H9 (cell line): ENCODE measurements at regions not wholly inside any gene's neighbourhood (a gene's known extent, or its start where the extent isn't known, plus 50 kb on each side); places are given as distances from the start of the nearest gene placed in this dataset.

ENCODE experiments used
- DNase-seq: peaks from one replicate; pipeline ENCODE4 v3.0.0-alpha.2; 2017
- H2AFZ ChIP-seq: one replicate; pipeline ENCODE4 v1.6.1; 2013; ENCODE audit warnings: mild to moderate bottlenecking, low read length, control low read depth, moderate library complexity
- H2AK5ac ChIP-seq: 2 replicates; pipeline ENCODE4 v1.6.1; 2013; ENCODE audit warnings: low read length, control low read depth, mixed read lengths; ENCODE audit not compliant: insufficient read length
- H2BK120ac ChIP-seq: one replicate; pipeline ENCODE4 v1.6.1; 2013; ENCODE audit warnings: low read depth, mild to moderate bottlenecking, low read length, control low read depth, inconsistent platforms; ENCODE audit not compliant: poor library complexity, severe bottlenecking
- H2BK12ac ChIP-seq: 2 replicates; pipeline ENCODE4 v1.6.1; 2013; ENCODE audit warnings: low read length, control low read depth, mixed read lengths, low read depth; ENCODE audit not compliant: insufficient read length
- H2BK15ac ChIP-seq: 2 replicates; pipeline ENCODE4 v1.6.1; 2013; ENCODE audit warnings: low read depth, low read length, control low read depth
- H2BK20ac ChIP-seq: one replicate; pipeline ENCODE4 v1.6.1; 2013; ENCODE audit warnings: low read depth, mild to moderate bottlenecking, low read length, control low read depth, inconsistent platforms; ENCODE audit not compliant: poor library complexity, severe bottlenecking
- H2BK5ac ChIP-seq: 2 replicates; pipeline ENCODE4 v1.6.1; 2013; ENCODE audit warnings: low read length, control low read depth, mixed read lengths; ENCODE audit not compliant: insufficient read length
- H3K14ac ChIP-seq: 2 replicates; pipeline ENCODE4 v1.6.1; 2013; ENCODE audit warnings: low read length, control low read depth; ENCODE audit not compliant: insufficient read depth
- H3K18ac ChIP-seq: 2 replicates; pipeline ENCODE4 v1.6.1; 2013; ENCODE audit warnings: low read depth, mild to moderate bottlenecking, mixed read lengths, low read length, control low read depth; ENCODE audit not compliant: insufficient read length
- H3K23ac ChIP-seq: 2 replicates; pipeline ENCODE4 v1.6.1; 2013; ENCODE audit warnings: low read length, control low read depth, mixed read lengths, low read depth; ENCODE audit not compliant: insufficient read length
- H3K23me2 ChIP-seq: 2 replicates; pipeline ENCODE4 v1.6.1; 2013; ENCODE audit warnings: low read depth, mild to moderate bottlenecking, mixed read lengths, low read length, control low read depth; ENCODE audit not compliant: insufficient read length, poor library complexity, severe bottlenecking
- H3K27ac ChIP-seq: 2 replicates; pipeline ENCODE4 v1.5.1; 2013; ENCODE audit warnings: low read length, control low read depth, mixed read lengths, low read depth; ENCODE audit not compliant: insufficient read length
- H3K27me3 ChIP-seq: 2 replicates; pipeline ENCODE4 v1.6.1; 2013; ENCODE audit warnings: low read length, control low read depth, inconsistent platforms; ENCODE audit not compliant: insufficient read depth
- H3K4ac ChIP-seq: 2 replicates; pipeline ENCODE4 v1.6.1; 2013; ENCODE audit warnings: low read depth, mild to moderate bottlenecking, control low read depth, inconsistent platforms, low read length, moderate library complexity
- H3K4me1 ChIP-seq: 2 replicates; pipeline ENCODE4 v1.6.1; 2013; ENCODE audit warnings: low read length, control low read depth, inconsistent platforms; ENCODE audit not compliant: insufficient read depth
- H3K4me2 ChIP-seq: 2 replicates; pipeline ENCODE4 v1.6.1; 2013; ENCODE audit warnings: low read length, control low read depth, mixed read lengths; ENCODE audit not compliant: insufficient read length, insufficient read depth
- H3K56ac ChIP-seq: 2 replicates; pipeline ENCODE4 v1.6.1; 2013; ENCODE audit warnings: low read depth, mild to moderate bottlenecking, mixed read lengths, low read length, control low read depth; ENCODE audit not compliant: insufficient read length
- H3K79me1 ChIP-seq: 2 replicates; pipeline ENCODE4 v1.6.1; 2013; ENCODE audit warnings: low read depth, mild to moderate bottlenecking, moderate library complexity, low read length, control low read depth, inconsistent platforms; ENCODE audit not compliant: insufficient read depth, poor library complexity, severe bottlenecking
- H3K79me2 ChIP-seq: 2 replicates; pipeline ENCODE4 v1.6.1; 2013; ENCODE audit warnings: low read length, control low read depth, inconsistent platforms; ENCODE audit not compliant: insufficient read depth
- H3K9ac ChIP-seq: 2 replicates; pipeline ENCODE4 v1.6.1; 2013; ENCODE audit warnings: low read length, control low read depth, mixed read lengths; ENCODE audit not compliant: insufficient read length; ENCODE audit errors: extremely low read depth
- H3K9me3 ChIP-seq: one replicate; pipeline ENCODE4 v1.6.1; 2013; ENCODE audit warnings: low read depth, low read length, inconsistent platforms; ENCODE audit not compliant: control insufficient read depth
- H3T11ph ChIP-seq: one replicate; pipeline ENCODE4 v1.6.1; 2013; ENCODE audit warnings: mild to moderate bottlenecking, low read length, control low read depth, inconsistent platforms
- H4K20me1 ChIP-seq: one replicate; pipeline ENCODE4 v1.6.1; 2013; ENCODE audit not compliant: control insufficient read depth, insufficient read length, insufficient read depth
- H4K5ac ChIP-seq: 2 replicates; pipeline ENCODE4 v1.6.1; 2013; ENCODE audit warnings: low read depth, mild to moderate bottlenecking, mixed read lengths, low read length, control low read depth; ENCODE audit not compliant: insufficient read length
- H4K8ac ChIP-seq: replicated peaks from 2 replicates; pipeline ENCODE4 v1.6.1; 2013; ENCODE audit warnings: low read length, control low read depth, mixed read lengths, low read depth; ENCODE audit not compliant: insufficient read length
- H4K91ac ChIP-seq: 2 replicates; pipeline ENCODE4 v1.6.1; 2013; ENCODE audit warnings: low read depth, mild to moderate bottlenecking, moderate library complexity, mixed read lengths, low read length, control low read depth; ENCODE audit not compliant: insufficient read length
- H3K27ac Mint-ChIP-seq, 3 experiments: 2 replicates in 2 of 3; 3 replicates in 1 of 3; pipeline ENCODE4 v1.8.0; 2020 to 2021; ENCODE audit warnings: mixed read lengths in 3 of 3, mild to moderate bottlenecking in 1 of 3, moderate library complexity in 1 of 3
- H3K27me3 Mint-ChIP-seq: 2 replicates; pipeline ENCODE4 v1.8.0; 2021; ENCODE audit warnings: low read depth, mild to moderate bottlenecking, moderate library complexity, mixed read lengths
- H3K36me3 Mint-ChIP-seq, 3 experiments: 2 replicates in 2 of 3; 3 replicates in 1 of 3; pipeline ENCODE4 v1.8.0; 2020 to 2021; ENCODE audit warnings: low read depth in 3 of 3, mixed read lengths in 3 of 3; ENCODE audit not compliant: insufficient read depth in 1 of 3
- H3K4me1 Mint-ChIP-seq, 2 experiments: 2 replicates each; pipeline ENCODE4 v1.8.0; 2020; ENCODE audit warnings: mixed read lengths in 2 of 2
- H3K4me3 Mint-ChIP-seq, 2 experiments: 2 replicates in 1 of 2; 3 replicates in 1 of 2; pipeline ENCODE4 v1.8.0; 2020 to 2021; ENCODE audit warnings: mild to moderate bottlenecking in 2 of 2, mixed read lengths in 2 of 2, moderate library complexity in 1 of 2
- H3K9me3 Mint-ChIP-seq, 2 experiments: 2 replicates in 1 of 2; 3 replicates in 1 of 2; pipeline ENCODE4 v1.8.0; 2020; ENCODE audit warnings: mild to moderate bottlenecking in 2 of 2, mixed read lengths in 2 of 2, moderate library complexity in 1 of 2
- WGBS: extraction: QIAGEN DNeasy Blood & Tissue Kit; methylation state at CpG from one replicate; pipeline ENCODE4 v1.1.7; 2013; ENCODE audit warnings: missing lambda C conversion rate, low lambda C conversion rate, mixed read lengths; ENCODE audit not compliant: insufficient read length; ENCODE audit errors: extremely low coverage; 5-methylcytosine and 5-hydroxymethylcytosine counted together
- TF ChIP-seq, protein P1 (sequence below): fragments of 200-600 bp; sonication (generic); conservative IDR thresholded peaks from 3 replicates; pipeline ENCODE4 v1.8.0; 2021; ENCODE audit warnings: antibody characterized with exemption, mild to moderate bottlenecking

DNA sequence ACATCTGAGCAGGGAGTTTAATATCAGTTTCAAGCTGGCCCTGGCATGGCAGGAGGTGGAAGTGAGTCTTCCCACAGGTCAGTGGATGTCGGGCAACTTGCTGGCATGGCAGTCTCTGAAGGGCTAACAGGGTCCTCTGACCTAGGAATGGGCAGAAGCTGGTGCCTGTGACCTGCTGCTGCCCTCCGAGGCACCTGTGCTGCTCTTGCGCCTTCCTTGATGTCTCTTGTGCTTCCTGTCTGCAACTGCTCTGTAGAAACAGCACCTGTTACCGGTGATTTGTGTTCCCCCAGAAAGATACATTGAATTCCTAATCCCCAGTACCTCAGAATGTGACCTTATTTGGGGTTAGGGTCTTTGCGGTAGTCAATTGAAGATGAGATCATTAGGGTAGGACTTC is 86.5 kb upstream of the SLC22A11 start:
- H3K4me3 Mint-ChIP-seq = no peak overlapping the region
- no peak overlapping the region; a peak in 1 of 7 replicates for H3K27ac Mint-ChIP-seq
- Histone ChIP-seq H3K27me3 (no peaks in the 10 kb centered on the region), H3K4ac (no peak overlapping the region), H3K4me2 (no peak overlapping the region), H3K56ac (no peak overlapping the region), H3K23ac (no peak overlapping the region), H2BK12ac (no peak overlapping the region), H4K20me1 (no peaks in the 10 kb centered on the region), H3K27ac (no peak overlapping the region), H4K5ac (no peak overlapping the region), H2AFZ (no peak overlapping the region), H3K18ac (no peak overlapping the region), H3K79me2 (no peaks in the 10 kb centered on the region), H2BK20ac (no peak overlapping the region), H3K79me1 (no peaks in the 10 kb centered on the region), H3K9me3 (no peaks in the 10 kb centered on the region), H4K91ac (no peak overlapping the region), H4K8ac (no peak overlapping the region), H3T11ph (no peak overlapping the region), H2BK120ac (no peak overlapping the region), H3K14ac (no peak overlapping the region), H2AK5ac (no peak overlapping the region), H3K23me2 (no peaks in the 10 kb centered on the region), H2BK5ac (no peak overlapping the region), H3K4me1 (no peaks in the 10 kb centered on the region), H2BK15ac (no peak overlapping the region), H3K9ac (no peak overlapping the region)
- H3K27me3 Mint-ChIP-seq = peaks cover 38% of the 10 kb centered on the region
- H3K9me3 Mint-ChIP-seq = no peaks in the 10 kb centered on the region; a peak in 1 of 5 replicates
- H3K4me1 Mint-ChIP-seq = 0 out of 4 replicates have a peak, but pooled peaks cover 0 to 5% of the 10 kb centered on the region in 2 experiments
- TF ChIP-seq, protein P1, sequence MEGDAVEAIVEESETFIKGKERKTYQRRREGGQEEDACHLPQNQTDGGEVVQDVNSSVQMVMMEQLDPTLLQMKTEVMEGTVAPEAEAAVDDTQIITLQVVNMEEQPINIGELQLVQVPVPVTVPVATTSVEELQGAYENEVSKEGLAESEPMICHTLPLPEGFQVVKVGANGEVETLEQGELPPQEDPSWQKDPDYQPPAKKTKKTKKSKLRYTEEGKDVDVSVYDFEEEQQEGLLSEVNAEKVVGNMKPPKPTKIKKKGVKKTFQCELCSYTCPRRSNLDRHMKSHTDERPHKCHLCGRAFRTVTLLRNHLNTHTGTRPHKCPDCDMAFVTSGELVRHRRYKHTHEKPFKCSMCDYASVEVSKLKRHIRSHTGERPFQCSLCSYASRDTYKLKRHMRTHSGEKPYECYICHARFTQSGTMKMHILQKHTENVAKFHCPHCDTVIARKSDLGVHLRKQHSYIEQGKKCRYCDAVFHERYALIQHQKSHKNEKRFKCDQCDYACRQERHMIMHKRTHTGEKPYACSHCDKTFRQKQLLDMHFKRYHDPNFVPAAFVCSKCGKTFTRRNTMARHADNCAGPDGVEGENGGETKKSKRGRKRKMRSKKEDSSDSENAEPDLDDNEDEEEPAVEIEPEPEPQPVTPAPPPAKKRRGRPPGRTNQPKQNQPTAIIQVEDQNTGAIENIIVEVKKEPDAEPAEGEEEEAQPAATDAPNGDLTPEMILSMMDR = no peak
- H3K36me3 Mint-ChIP-seq = no peaks in the 10 kb centered on the region
- DNase-seq = no peak
- WGBS = no CpG with 5 or more reads among the region's 5 CpGs
